Anterior cingulate cortex (tissue), 58 donors: ENCODE measurements at regions not wholly inside any gene's neighbourhood (a gene's known extent, or its start where the extent isn't known, plus 50 kb on each side); places are given as distances from the start of the nearest gene placed in this dataset.

Experiments
- DNase-seq, 58 donors: peaks; one replicate each; lab custom pipeline; 2025; lab: John Stamatoyannopoulos, UW

DNA sequence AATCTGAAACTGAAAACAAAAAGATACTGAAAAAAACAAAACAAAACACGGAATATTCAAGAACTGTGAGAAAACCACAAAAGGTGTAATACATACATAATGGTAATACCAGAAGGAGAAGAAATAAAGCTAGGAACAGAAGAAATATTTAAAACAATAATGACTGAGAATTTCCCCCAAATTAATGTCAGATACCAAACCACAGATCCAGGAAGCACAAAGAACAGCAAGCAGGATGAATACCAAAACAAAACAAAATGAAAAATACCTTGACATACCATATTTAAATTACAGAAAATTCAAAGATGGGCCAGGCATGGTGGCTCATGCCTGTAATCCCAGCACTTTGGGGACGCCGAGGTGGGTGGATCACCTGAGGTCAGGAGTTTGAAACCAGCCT, 57.7 kb upstream of the PARD3 start:
- no peak for DNase-seq

DNA sequence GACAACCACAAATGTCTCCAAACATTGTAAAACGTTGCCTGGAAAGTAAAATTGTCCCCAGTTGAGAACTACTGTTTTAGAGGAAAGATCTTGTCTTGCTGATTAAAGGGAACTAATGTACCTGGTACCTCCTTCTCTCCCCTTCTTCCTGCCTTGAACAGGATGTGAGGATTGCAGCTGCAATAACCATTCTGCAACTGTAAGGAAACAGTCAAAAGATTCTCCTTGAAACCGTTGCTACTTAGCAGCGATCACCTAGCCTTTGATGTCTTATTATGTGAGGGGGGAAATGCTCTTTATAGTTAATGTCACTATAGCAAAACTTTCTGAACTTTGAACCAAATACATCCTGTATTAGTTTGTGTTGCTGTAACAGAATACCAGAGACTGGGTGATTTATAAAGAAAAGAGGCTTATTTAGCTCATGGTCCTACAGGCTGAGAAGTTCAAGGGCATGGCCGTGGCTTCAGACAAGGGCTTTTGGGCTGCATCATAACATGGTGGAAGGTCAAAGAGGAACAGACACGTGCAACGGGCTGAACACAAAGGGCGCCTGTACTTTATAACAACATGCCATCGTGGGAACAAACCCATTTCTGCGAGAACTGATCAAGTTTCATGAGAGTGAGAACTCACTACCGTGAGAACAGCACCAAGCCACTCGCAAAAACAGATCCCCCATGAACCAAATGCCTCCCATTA, 54.2 kb upstream of the PARD3 start:
- no peak for DNase-seq

DNA sequence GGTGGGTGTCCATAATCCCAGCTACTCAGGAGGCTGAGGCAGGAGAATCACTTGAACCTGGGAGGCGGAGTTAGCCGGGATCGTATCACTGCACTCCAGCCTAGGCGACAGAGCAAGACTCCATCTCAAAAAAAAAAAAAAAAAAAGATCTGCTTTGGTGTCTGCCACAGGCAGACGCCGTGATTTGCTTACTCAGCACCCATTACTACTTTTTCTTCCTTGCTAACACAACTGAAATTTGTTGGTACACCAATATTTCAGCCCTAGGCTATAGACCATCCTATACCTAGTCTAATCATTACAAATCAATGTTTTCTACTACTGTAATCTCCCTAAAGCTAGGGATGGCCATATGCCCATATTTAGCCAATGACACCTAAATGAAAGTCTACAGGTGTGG, 53.5 kb upstream of the PARD3 start:
- no peak for DNase-seq

DNA sequence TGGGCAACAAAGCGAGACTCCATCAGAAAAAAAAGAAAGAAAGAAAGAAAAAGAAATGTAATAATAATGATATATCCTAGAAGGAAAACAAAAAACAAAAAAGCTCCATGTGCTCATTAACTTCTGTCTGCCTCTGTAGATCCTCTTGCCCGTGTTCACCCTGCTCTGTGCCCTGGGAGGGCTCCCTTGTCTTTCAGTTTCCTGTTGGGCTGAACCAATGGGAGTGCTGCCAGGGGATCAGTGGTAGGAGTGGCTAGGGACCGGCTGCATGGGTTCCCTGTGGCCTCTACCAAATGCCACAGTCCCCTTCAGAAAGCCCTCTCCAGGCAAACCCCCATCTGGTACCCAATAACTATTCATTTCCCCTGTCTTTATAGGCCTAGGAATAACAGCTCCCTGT, 51.8 kb upstream of the PARD3 start:
- DNase-seq: no peak
